Testis (tissue), 2 donors: ENCODE measurements at regions not wholly inside any gene's neighbourhood (a gene's known extent, or its start where the extent isn't known, plus 50 kb on each side); places are given as distances from the start of the nearest gene placed in this dataset.

ENCODE experiments used
- CTCF ChIP-seq, 3 experiments: fragments of 450-650 bp in 2 of 3; fragments of 200-600 bp in 1 of 3; sonication (generic) in 1 of 3; IDR thresholded peaks; one replicate each; pipeline ENCODE4 v1.5.1; 2016 to 2019; ENCODE audit warnings: antibody characterized with exemption in 3 of 3, mild to moderate bottlenecking in 2 of 3, moderate library complexity in 1 of 3
- POLR2A ChIP-seq: fragments of 450-650 bp; IDR thresholded peaks from one replicate; pipeline ENCODE4 v1.6.1; 2017; ENCODE audit warnings: antibody characterized with exemption, mild to moderate bottlenecking, moderate library complexity

- TF ChIP-seq CTCF (IDR thresholded peaks at IDR 0.05) (no peak), POLR2A (no peak)
Measured at GRCh38 chr12:105444653-105445102, 114.2 kb downstream of the C12orf75 start.
